CD4-positive, alpha-beta T cell treated with Interleukin-17A for 1 hour (primary cell): ENCODE measurements at regions not wholly inside any gene's neighbourhood (a gene's known extent, or its start where the extent isn't known, plus 50 kb on each side); places are given as distances from the start of the nearest gene placed in this dataset.

Experiments
- DNase-seq: peaks from one replicate; pipeline ENCODE4 v3.0.0-alpha.2; 2020

DNA sequence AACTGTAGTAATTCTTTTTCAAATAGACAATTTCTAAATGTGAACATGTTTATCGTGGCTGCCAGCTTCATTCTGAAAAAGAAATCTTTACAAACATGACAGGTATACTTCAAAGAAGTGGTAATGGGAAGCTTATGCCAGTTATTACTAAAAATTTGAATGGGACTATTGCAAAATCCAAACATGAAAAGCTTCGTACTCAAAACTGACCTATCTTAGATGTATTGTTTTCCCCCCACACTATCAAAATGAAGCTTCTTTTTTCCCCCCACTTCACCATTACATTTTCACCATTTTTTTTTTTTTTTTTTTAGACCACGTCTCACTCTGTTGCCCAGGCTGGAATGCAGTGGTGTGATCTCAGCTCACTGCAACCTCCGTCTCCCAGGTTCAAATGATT, 50.4 kb upstream of the SERTAD2 start:
- DNase-seq: no peak

DNA sequence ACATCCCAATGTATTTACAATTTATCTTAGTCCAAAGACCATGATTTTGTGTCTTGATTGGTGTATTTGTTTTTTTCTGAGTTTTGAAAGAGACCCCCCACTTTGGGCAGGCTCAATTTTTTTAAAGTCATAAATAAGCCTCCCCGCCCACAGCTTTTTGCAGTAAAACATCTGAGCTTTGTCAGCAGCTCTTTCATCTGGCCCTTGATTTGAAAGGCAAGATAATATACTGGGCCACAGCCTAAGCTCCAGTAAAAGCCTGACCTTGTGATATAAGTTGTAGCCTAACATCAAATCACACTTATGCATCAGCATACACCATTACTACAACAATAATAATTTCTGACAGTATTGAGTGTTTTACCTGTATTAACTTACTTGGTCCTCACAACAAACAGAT, 51.3 kb upstream of the SERTAD2 start:
- no peak for DNase-seq

DNA sequence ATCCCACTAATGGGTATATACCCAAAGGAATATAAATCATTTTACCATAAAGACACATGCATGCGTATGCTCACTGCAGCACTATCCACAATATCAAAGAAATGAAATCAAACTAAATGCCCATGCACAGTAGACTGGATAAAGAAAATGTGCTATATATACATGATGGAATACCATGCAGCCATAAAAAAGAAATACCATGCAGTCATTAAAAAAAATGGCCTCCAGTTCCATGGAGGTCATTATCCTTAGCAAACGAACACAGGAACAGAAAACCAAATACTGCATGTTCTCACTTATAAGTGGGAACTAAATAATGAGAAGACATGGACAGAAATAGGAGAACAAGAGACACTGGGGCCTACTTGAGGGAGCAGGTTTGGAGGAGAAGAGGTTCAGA, 53.6 kb upstream of the SERTAD2 start:
- DNase-seq: no peak

DNA sequence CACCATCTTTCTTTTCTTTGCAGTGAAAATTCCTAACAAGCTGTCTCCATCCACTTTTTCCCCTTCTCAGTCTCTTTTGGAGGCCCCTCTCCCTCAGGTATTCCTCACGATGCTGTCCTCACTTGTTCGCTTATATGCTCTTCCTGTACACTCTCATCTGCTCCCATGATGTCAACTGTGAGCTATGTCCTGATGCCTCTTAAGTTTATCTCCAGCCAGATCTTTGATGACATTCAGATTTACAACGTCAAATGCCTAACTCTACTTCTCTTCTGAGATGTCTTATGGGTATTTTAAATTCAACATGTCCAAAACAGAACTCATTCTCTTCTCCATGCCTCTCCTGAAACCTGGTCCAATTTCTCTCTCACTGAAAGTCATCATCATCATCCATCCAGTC, 55.1 kb upstream of the SERTAD2 start:
- DNase-seq: no peak

DNA sequence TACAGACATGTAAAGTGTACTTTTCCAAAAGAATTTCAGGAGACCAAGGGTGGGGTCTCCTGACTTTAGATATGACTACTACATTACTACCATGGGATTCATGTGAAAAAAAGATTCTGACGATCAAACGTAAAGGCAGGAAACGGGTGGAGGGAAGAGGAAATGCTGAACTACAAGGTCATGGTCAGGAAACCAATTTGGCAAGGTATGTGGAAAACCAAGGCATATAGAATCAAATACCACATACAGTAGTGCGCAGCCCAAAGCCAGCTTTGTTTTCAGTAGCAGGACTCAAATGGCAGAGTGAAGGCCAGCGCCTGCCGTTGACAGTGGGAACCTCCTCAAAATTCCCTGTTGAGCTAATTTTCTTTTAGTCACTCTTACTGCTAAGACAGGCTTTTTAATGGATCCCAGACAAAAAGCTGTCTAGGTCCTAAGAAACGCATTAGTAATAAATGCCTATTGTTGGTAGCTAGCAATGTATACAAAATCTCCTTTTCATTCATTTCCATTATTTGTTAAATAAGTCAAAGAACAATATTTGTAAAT, 57.6 kb upstream of the SERTAD2 start:
- DNase-seq: no peak

DNA sequence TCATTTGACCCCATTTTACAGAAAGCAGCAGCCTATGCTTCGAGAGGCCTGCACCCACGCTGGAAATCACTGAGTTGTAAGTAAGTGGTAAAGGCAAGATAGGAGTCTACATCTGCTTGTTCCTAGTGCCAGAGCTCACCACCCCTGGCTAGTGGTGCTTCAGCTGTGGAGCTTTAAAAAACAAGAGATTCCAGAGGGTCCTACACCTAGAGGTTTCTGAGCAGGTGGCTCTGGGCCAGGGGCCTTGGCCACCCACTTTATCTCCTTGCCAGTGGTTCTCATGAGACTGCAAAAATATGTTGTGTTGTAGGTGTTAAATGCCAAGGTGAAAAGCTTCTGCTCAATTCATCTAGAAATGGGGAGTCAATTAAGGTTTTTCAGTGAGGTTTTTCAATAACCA, 60.0 kb upstream of the SERTAD2 start:
- no peak for DNase-seq

DNA sequence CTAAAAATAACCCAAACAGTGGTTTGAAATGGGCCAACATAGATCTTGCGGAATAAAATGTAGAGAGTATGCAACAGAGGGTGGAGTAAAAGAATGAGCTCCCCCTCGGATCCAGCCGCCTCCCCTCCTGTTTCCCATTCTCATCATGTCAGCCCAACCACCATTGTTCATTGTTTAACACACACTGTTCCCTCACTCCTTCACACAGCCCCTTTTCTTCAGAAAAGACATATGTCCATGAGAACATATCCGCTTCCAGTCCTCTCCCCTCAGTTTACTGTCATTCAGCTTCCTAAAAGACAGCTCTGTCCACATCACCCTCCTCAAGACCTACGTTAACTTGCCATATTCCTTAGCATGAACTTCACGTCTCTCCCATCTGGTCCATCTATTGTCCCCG, 62.9 kb upstream of the SERTAD2 start:
- DNase-seq: no peak

DNA sequence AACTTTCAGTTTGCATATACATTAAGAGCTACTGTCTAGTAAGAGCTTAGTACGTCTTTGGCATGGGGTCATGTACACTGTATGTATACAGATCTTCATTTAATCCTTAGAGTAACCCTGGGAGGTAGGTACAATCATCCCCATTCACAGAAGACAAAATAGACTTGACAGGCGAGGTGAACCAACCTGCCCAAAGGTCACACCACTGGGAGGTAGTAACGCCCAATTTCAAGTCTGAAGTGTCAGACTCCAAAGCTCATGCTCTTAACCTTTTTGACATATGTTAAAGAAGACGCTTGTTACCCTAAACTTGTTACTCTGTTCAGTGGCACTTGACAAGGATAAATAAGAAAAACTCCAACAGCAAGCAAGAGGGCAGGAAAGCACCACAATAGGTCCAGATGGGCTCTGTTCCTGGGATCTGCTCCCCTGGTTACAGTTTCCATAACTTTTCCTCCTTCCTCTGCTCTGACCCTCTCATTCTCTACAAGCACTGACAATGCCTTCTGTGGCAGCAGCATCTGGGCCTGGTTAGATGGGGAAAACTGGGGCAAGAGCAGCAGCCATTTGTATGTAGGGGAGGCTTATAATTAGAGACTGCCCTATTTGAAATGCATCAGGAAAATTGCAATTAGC, 64.7 kb upstream of the SERTAD2 start:
- no peak for DNase-seq

DNA sequence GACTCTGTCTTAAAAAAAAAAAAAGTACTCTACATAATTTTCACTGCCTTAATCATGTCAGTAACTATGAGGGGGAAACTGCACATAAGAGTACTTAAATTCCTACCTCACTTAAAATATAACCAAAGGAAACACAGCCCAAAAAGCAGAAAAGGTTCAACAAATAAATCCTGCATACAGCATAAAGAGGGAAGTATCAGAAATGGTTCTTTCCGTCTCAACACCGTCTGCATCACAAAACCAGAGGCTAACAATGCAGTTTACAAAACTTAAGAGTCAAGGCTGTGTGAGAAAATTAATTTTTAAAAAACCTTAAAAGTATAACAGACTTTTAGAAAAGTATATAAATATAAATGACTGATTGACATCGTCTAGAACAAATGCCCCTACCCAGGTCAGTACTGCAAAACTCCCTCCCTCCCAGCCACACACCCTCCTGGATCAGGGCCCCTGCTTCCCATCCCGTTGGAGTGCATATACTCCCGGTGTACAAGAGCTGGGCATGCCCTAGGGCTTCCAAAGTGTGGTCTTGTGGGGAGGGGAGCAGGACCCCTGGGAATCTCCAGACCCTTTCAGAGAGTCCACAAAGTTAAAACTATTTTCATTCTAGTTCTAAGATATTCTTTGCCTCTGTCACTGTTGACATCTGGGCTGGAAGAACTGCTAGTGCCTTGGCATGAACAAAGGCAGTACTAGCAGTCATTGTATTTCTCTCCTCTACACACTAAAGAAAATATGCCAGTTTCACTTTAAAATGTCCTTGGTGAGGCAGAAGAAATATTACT, 67.0 kb upstream of the SERTAD2 start:
- no peak for DNase-seq

DNA sequence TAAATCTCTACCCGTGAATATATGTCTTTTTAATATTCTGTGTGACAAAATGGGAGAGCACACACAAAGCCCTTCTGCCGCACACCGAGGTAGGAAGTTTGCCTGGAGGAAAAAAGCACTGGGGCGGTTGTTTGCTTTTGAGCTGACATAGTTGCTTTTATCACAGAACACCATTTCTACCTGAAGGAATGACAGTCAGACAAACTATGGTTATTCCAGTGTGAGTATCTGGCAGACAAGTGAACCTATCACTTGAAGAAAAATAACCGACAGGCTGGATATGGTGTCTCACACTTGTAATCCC, 67.6 kb upstream of the SERTAD2 start:
- no peak for DNase-seq

DNA sequence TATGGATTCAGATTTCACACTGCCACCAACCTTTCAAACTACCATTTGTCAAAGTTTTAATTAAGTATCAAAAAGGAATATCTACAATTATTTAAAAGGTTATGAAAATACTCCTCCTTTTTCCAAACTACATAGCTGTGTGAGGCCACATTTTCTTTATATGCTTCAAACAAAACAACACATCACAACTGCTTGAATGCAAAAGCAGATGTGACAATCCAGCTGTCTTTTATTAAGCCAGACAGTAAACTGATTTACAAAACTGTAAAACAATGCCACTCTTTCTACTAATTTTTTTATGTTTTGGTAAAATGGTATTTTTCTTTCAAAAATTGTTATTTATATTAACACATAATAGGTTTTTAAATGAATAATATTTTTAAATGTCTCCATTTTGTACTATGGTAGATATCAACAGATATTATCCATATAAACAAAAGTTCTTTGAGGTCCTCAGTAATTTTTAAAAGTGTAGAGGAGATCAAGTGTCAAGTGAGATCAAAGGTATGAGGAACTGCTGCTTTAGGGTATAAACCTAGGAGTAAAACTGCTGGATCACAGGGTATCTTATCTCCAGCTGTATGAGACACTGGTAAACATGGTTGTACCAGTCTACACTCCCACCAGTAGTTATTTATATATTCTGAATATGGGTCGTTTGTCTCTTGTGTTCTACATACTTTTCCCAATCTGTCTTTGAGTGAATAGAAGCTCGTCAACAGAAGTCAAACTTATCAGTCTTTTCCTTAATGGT, 68.8 kb upstream of the SERTAD2 start:
- no peak for DNase-seq

DNA sequence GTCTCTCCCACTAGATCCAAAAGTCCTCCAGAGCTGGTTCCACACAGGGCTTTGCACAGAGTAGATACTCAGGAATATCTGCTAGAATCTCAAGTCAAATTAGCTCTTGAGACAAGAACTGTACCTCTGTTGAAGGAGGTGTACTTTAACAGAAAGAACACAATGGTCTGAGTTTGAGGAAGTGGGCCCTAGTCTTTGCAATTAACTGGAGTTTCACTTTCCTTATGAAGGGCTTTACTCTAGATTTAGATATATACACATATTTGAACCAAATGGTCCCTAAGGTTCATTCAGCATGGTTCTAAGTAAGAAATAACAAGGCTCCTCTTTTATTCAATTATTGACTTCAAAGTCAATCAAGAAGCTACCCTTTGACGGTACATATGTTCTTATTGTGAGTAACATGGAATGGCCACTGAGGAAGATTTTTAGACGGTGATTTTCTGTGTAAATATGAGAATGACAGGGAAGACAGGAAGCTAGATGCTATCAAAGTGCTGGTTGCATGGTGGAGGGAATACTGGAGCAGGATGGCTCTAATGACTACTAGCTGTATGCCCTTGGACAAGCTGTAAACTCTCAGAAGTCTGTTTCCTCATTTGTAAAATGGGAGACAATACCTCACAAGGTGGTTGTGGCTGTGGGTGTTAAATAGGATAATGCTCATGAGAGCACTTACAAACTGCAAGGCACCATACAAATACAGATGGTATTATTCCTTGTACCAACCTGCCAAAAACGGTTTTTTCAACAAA, 73.5 kb upstream of the SERTAD2 start:
- peak; percentile 54 for DNase-seq

DNA sequence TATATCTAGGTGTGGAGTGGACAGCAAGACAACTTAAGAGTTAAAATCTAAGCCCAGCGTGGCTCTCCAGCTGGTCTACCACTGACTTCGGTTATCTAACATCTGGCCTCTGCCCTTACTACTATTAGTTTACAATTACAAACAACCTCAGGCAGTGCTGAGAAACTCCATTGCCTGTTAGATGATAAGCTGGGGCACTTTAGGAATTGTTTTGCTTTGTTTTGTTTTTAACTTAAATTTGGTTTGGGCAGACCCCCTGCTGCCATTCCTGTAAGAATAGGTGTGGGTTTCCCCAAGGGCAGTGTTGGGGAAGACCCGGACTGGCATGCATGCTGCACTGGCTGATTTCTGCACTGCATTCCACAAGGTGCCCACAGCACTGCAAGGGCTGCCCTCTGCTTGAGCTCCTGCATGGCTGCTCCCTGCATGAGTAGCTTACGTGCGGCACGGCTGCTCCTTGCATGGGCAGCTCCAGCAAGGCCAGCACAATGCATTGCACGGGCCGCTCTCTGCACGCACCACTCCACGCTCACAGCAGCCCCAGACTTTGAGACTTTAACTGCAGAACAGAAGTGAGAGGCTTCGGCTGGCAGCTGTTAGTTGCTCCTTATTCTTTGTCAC, 74.2 kb upstream of the SERTAD2 start:
- no peak for DNase-seq

DNA sequence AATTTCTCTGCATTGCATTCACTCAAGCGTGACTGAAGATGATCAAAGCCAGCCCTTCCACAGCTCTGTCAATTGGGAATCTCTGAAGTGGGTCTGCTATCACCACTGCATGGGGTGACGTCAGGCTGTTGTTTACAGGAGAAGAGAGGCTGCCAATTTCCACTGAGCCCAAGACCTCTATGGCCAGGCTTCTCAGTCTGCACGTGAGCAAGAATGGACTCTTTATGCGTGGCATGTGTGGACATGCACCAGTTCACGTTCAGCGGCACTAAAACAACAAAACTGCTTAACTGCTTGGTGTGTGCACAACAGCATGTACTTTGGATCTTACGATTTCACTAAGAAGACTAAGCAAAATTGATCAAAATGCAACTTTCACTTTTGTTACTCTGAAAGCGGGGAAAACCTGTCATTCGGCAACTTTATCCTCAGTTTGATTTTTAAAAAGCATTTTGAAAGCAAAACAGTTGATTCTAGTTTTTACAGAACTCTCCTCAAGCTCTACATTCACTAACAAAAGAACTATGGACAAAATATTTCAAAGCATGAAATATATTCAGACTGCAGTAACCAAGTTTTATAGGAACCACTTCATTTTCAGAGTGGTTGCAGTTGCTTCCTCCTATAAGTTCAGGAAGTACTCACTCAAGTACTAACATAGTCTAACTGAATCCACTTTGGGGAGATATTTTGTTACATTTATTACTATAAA, 77.0 kb upstream of the SERTAD2 start:
- peak; percentile 66 for DNase-seq

DNA sequence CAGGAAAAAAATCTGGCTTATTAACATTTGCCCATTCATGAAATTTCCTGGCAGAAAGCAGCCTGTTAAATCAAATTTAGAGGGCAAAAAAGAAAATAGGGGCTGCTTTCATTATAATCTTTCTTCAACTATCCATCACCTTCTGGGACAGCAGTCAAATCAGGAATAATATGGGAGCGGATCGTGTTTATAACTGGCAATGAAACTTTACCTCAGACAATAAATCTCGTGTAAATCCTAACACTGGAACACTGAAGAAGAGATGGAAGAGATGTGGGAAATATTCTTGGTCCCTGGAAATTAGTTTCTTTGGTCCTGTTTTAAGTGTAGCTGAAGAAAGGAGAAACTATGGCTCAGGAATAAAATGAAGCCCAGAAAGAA, 77.5 kb upstream of the SERTAD2 start:
- DNase-seq: no peak

DNA sequence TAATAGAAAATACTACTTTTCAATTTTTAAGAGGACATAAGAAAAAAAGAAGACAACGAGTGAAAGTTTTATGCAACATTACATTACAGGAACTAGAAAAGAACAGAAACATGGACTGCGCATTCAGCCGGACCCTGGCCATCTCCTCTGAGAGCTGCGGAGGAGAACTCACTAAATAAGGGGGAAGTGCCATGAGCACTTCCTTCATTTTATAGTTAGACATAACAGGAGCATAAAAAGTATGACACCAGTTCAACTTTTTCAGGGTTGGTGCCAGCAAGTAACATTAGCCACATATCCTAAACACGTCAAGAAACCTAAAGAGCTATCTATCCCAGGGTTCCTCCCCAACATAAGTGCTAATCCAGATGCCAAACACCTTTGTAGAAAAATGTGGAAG, 78.0 kb upstream of the SERTAD2 start:
- DNase-seq: no peak

DNA sequence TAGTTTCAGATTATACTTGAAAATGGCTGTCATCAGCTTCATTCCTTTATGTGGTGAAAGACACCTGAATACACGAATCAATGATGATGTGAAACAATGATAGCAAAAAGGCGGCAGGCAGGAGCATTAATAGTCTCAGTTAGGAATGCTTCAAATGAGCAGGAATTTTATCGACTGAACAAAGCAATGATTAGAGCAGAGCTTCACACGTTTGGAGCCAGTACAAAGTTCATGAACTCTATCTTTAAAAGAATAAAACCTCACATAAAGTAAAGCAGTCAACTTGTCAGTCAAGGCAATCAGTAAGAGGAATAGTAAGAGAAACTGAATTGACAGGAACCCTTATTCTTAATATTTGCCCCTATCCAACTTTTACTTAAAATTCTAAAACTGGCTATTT, 78.4 kb upstream of the SERTAD2 start:
- DNase-seq: no peak

DNA sequence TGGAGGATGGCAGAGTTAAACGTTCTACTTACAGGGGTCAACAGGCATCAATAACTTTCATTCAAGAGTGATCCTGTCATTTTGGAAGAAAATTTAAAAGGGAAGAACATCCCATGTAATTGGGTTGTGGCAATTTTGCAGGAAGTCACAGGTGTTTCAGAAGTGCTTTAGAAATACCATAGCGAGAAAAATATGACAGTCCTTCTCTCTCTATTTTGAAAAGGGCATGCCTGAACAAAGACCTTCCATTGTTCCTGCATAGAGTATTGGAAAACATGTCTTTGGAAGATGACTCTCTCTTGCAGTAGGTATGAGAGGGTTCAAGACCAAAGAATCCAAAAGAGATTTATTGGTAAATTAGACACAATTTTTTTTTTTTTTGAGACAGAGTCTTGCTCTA, 81.8 kb upstream of the SERTAD2 start:
- no peak for DNase-seq

DNA sequence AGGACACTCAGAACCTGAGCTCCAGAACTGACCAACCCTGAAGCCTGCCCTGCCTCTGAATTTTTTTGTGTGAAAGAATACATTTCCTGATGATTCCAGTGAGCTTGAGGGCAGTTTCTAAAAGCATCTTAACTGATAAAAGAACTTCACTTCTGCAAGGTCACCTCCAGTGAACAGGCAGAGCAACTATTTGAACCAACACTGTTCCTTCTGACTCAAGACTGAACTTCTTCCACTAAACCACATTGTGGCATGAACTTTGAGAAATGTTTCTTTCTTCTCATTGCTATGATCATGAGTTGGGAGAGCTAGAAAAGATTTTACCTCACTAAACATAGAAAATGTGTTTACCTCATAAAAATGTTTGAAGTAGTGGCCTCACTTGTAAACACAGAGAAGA, 83.8 kb upstream of the SERTAD2 start:
- DNase-seq: no peak

DNA sequence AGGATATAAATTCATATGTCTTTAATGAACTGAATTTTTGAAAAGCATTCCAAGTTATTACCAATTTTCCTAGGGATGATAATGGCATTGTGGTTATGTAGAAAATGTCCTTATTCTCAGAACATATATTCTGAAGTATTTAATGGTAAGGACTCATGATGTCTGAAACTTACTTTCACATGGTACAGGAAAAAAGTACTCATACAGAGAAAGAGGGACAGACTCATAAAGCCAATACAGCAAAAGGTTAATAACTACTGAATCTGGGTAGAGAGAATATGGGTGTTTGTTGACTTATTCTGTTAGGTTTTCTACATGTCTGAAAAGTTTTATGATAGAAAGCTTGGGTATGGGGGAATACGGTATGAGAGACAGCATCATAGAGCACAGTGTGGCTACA, 84.3 kb upstream of the SERTAD2 start:
- DNase-seq: no peak

DNA sequence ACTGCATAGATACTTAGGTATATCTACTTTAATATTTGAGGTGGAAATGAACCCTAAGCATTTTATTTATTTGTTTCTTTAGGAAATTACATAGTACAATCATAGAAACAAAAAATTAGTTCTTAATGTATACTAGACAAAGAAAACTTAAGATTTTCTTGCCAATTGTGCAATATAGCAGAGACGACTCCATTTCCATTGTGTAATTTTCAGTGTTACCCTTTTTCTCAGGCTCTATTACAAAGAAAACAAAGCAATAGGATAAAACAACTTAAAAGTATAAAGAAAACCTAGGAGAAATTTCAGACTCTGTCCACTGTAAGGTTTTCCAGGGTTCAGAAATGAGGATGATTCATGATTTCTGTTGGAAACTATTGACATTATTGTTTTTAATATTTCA, 89.0 kb upstream of the SERTAD2 start:
- no peak for DNase-seq

DNA sequence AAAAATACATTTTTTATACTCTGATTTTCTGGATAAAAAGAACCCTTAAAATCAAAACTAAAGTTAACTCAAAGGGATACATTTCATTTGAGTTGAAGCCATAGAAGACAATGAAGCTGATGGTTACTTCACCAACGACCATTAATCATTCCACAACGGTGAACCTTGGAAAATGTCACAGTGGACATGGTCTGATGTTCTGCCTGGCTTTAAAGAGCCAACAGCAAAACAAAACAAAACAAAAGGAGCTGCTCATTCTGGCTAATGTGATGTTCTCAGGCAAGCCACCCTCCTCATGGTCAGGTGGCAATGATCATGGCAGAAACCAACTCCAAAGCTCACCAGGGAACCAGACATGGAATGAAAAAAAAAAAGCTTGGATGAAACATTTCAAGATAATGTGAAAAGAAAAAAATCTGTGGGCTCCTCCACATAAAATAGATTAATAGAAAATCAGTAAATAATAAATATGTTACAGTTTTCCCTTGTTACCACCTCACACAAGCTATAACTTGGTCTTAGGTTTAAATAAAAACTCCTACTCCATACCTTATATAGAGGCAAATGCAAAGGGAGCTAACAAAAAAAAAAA, 90.1 kb upstream of the SERTAD2 start:
- no peak for DNase-seq
